ENCODE measurements at regions not wholly inside any gene's neighbourhood (a gene's known extent, or its start where the extent isn't known, plus 50 kb on each side); places are given as distances from the start of the nearest gene placed in this dataset.

DNA sequence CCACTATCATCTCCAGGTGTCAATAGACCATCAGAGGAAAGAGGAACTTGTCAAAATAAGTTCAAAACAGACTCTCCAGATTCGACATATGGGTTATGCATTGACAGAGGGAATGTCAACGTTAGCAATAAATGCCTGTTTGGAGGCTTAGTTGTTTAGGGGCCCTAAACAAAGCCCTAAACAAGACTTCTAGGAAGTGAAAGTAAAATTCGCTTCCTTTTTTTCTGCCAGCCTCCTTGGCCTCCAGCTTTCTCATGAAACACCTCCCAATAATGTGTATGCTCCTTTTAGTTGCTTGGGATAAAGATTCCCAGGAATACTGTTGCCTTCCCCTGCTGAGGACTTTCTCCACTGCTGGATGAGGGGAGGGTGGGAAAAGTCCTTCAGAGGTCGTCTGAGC, 70.9 kb upstream of the ARNT2 start:
- no peak for TF ChIP-seq POLR2A (IDR thresholded peaks at IDR 0.05)
- TF ChIP-seq, protein P1, sequence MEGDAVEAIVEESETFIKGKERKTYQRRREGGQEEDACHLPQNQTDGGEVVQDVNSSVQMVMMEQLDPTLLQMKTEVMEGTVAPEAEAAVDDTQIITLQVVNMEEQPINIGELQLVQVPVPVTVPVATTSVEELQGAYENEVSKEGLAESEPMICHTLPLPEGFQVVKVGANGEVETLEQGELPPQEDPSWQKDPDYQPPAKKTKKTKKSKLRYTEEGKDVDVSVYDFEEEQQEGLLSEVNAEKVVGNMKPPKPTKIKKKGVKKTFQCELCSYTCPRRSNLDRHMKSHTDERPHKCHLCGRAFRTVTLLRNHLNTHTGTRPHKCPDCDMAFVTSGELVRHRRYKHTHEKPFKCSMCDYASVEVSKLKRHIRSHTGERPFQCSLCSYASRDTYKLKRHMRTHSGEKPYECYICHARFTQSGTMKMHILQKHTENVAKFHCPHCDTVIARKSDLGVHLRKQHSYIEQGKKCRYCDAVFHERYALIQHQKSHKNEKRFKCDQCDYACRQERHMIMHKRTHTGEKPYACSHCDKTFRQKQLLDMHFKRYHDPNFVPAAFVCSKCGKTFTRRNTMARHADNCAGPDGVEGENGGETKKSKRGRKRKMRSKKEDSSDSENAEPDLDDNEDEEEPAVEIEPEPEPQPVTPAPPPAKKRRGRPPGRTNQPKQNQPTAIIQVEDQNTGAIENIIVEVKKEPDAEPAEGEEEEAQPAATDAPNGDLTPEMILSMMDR (IDR thresholded peaks at IDR 0.05), result no peak

Data from body of pancreas (tissue), 4 donors.